ENCODE measurements at regions not wholly inside any gene's neighbourhood (a gene's known extent, or its start where the extent isn't known, plus 50 kb on each side); places are given as distances from the start of the nearest gene placed in this dataset.
"Not testable (repeated sequence)": the region's sequence is repeated elsewhere in the genome, so short reads cannot be mapped to it uniquely, and the experiment has no call there.

GRCh38 chr11:91097083-91097482 is 874.2 kb upstream of the CHORDC1 start:
- no peak for DNase-seq

- DNase-seq: no peak
Observed at GRCh38 chr11:91093141-91093540, 870.3 kb upstream of the CHORDC1 start.

- DNase-seq: no peak
Observed at GRCh38 chr11:91091563-91091962, 868.7 kb upstream of the CHORDC1 start.

- DNase-seq: no peak
Observed at GRCh38 chr11:91086028-91086427, 863.2 kb upstream of the CHORDC1 start.

- no peak for DNase-seq
Observed at GRCh38 chr11:91082255-91082654, 859.4 kb upstream of the CHORDC1 start.

- DNase-seq: no peak
Observed at GRCh38 chr11:91081440-91082043, 858.7 kb upstream of the CHORDC1 start.

GRCh38 chr11:91078221-91078620 is 855.4 kb upstream of the CHORDC1 start:
- DNase-seq: no peak

GRCh38 chr11:91075032-91075695 is 852.3 kb upstream of the CHORDC1 start:
- no peak for DNase-seq

- DNase-seq: no peak
Observed at GRCh38 chr11:91067666-91068065, 844.8 kb upstream of the CHORDC1 start.

- no peak for DNase-seq
Observed at GRCh38 chr11:91066456-91067047, 843.7 kb upstream of the CHORDC1 start.

GRCh38 chr11:91063399-91063798 is 840.5 kb upstream of the CHORDC1 start:
- DNase-seq: peak; percentile 10

GRCh38 chr11:91047882-91048281 is 825.0 kb upstream of the CHORDC1 start:
- DNase-seq: no peak

- DNase-seq: no peak
Observed at GRCh38 chr11:91046261-91046660, 823.4 kb upstream of the CHORDC1 start.

GRCh38 chr11:91041626-91042025 is 818.8 kb upstream of the CHORDC1 start:
- DNase-seq: no peak

- no peak for DNase-seq
Observed at GRCh38 chr11:91023731-91024130, 800.9 kb upstream of the CHORDC1 start.

- DNase-seq: no peak
Observed at GRCh38 chr11:91011503-91011902, 788.7 kb upstream of the CHORDC1 start.

GRCh38 chr11:91005458-91005857 is 782.6 kb upstream of the CHORDC1 start:
- DNase-seq: no peak

GRCh38 chr11:90997241-90997640 is 774.4 kb upstream of the CHORDC1 start:
- no peak for DNase-seq

GRCh38 chr11:90972159-90972558 is 749.3 kb upstream of the CHORDC1 start:
- not testable (repeated sequence) for DNase-seq

- DNase-seq: no peak
Observed at GRCh38 chr11:90947930-90948329, 725.1 kb upstream of the CHORDC1 start.

GRCh38 chr11:90930252-90930651 is 707.4 kb upstream of the CHORDC1 start:
- no peak for DNase-seq

GRCh38 chr11:90919332-90919731 is 696.5 kb upstream of the CHORDC1 start:
- DNase-seq: no peak

GRCh38 chr11:90916706-90917105 is 693.9 kb upstream of the CHORDC1 start:
- no peak for DNase-seq

GRCh38 chr11:90913131-90913668 is 690.4 kb upstream of the CHORDC1 start:
- no peak for DNase-seq
